NCI-H128 (cell line): ENCODE measurements at regions not wholly inside any gene's neighbourhood (a gene's known extent, or its start where the extent isn't known, plus 50 kb on each side); places are given as distances from the start of the nearest gene placed in this dataset.
"Not testable (repeated sequence)": the region's sequence is repeated elsewhere in the genome, so short reads cannot be mapped to it uniquely, and the experiment has no call there.

Experiments
- DNase-seq: peaks from one replicate; lab custom pipeline; 2025; ENCODE audit not compliant: unreplicated experiment; lab: John Stamatoyannopoulos, UW

DNA sequence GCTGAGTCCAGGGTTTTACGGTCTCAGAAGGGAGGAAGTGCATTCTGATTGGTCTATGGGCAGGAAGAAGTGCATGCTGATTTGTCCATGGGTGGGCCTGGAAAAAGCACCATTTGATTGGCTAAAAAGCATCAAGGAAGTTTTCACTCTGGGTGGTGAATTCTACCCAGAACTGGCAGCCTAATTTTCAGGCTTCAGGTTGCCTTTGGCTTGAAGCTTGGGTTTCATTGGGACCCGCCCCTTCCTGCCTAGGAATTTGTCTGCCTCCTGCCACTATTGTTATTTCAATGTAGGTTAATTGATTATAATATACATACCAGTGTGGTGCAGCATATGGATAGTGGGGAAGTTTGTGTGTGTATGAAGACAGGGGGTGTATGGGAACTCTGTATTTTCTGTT, 1355.9 kb downstream of the SI start:
- DNase-seq = no peak

DNA sequence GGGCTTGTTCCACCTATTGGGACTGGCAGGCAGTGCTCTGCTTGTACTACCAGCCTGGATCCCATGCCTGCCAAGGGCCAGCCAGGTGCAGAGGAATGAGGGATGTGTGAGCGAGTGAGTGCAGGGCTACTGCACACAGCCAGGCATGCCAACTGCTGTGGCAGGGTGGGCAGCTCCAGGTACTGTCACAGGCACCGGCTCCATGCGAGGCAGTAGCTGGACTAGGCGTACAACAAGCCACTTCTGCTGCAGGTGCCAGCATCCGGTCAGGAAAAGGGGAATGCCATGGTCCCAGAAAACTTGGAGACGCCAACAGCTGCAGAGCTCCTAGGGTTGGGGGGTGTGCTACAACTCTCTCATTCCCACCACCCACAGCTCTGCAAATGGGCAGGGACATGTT, 1356.7 kb downstream of the SI start:
- no peak for DNase-seq

GRCh38 chr3:163717377-163717776, 1360.9 kb downstream of the SI start:
- no peak for DNase-seq

DNA sequence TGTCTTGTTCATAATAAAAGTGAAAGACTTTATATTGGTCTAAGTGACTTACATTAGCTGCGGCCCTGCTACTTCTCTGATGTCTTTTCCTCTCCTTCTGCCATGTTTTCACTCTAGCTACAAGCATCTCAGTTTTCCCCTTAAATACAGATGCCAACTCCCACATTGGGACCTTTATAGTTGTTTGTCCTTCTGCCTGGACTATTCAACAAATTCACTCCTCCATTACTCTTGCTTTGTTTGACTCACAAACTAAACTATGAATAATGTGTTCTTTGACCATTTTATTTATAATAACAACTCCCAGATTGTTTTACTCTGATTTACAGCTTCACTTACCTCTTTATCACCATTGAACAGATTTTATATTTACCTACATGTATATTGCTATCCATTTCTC, 1369.9 kb downstream of the SI start:
- DNase-seq = no peak

GRCh38 chr3:163707659-163708058, 1370.6 kb downstream of the SI start:
- no peak for DNase-seq

- not testable (repeated sequence) for DNase-seq
These were observed 1380.1 kb downstream of the SI start for GRCh38 chr3:163698221-163698620.

DNA sequence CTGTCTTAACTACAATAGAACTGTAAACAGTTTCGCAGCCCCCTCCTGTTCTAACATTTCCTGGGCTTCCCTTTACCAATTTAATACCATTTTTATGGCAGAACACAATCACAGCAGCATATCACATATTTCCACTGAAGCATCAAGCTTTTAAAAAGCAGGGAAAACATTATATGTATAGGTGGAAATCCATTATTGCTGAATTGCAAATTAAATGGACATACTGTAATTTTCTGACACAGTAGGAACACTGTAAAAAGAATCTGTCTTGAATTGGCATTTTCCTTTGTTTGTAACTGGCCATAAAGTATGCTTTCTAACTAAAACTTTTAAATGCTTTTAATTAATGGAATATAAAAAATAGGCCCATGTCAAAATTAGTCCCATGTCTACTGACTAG, 1385.8 kb downstream of the SI start:
- no peak for DNase-seq

- no peak for DNase-seq
These were observed 1393.6 kb downstream of the SI start for GRCh38 chr3:163684651-163685050.

- no peak for DNase-seq
These were observed 1405.3 kb downstream of the SI start for GRCh38 chr3:163672954-163673353.

- DNase-seq = no peak
These were observed 1407.1 kb downstream of the SI start for GRCh38 chr3:163671201-163671600.

GRCh38 chr3:163664466-163664865, 1413.8 kb downstream of the SI start:
- no peak for DNase-seq

- DNase-seq = no peak
These were observed 1421.2 kb downstream of the SI start for GRCh38 chr3:163657088-163657487.

DNA sequence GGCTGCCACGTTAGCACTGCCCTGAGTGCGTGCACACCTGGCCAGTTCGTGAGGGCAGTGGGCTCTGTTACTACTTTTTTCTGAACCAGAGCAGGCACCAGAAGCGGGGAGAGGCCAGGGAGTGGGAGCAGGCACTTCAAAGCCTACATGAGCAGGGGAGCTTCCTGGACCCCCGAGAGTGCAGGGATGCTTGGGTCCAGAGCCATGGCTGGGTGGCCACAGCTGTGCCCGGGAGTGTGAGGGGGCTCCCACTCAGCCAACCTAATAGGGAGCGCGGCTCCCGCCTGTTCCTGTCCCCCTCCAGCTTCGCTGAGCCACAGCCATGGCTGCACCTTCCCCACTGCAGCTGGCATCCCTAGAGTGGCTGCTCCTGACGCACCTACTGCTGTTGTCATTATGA, 1423.3 kb downstream of the SI start:
- no peak for DNase-seq

- DNase-seq = no peak
These were observed 1434.1 kb downstream of the SI start for GRCh38 chr3:163644172-163644571.

GRCh38 chr3:163632722-163633121, 1445.6 kb downstream of the SI start:
- no peak for DNase-seq

GRCh38 chr3:163626753-163627152, 1451.5 kb downstream of the SI start:
- no peak for DNase-seq

GRCh38 chr3:163622384-163622783, 1455.9 kb downstream of the SI start:
- no peak for DNase-seq

DNA sequence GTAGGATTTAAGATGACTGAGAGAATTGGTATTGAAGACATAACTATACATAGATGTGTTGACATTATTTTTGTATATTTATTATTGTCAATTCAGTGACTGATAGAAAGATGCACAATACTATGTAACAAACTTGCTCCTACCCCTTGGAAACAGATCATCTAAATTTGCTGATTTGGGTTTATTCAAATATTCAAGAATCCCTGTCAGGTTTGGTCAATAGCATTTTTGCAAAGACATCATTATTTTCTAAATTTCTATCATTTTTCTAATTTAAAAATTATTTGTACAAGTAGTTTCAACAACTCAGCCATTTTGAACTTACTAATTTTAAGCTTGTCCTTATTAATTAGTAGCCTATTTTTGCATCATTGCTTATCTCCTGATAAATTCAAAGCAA, 1463.4 kb downstream of the SI start:
- no peak for DNase-seq

DNA sequence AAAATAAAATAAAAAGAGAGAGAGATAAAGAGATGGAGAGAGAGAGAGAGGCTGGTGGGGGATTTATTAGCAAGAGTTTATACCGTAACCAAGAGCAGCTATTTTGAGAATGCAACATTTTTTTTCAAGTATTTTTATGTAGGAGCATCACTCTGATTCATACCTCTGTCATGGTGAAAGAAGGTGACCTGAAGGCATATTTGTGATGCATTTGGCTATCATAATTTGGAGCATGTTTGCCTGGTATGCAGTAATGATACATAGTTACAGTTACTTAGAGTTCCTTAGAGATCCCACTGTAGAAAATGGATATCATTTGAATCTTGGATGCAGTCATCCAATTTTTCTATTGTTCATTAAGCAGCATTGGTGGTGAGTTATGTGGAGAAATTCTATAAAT, 1472.4 kb downstream of the SI start:
- DNase-seq = no peak

DNA sequence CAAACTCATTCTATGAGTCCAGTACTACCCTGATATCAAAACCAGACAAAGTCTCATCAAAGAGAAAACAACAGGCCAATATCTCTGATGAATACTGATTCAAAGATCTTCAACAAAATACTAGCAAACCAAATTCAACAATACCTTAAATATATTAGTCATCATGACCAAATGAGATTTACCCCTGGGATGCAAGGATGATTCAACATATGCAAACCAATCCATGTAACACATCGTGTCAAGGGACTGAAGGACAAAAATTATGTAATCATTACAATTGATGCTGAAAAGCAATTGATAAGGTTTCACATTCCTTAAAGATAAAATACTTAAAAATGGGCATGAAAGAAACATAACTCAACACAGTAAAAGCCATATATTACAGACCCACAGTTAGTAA, 1476.9 kb downstream of the SI start:
- no peak for DNase-seq

- no peak for DNase-seq
These were observed 1491.0 kb downstream of the SI start for GRCh38 chr3:163587342-163587741.

DNA sequence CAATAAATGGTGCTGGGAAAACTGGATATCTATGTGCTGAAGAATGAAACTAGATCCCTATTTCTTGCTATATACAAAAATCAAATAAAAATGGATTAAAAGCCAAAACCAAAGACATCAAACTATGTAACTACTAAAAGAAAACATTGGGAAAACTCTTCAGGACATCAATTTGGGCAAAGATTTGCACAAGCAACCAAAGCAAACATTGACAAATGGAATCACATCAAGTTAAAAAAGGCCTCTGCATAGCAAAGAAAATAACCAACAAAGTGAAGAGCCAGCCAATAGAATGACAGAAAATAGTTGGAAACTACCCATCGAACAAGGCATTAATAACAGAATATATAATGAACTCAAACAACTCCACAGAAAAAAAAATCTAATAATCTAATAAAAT, 1495.3 kb downstream of the SI start:
- no peak for DNase-seq

DNA sequence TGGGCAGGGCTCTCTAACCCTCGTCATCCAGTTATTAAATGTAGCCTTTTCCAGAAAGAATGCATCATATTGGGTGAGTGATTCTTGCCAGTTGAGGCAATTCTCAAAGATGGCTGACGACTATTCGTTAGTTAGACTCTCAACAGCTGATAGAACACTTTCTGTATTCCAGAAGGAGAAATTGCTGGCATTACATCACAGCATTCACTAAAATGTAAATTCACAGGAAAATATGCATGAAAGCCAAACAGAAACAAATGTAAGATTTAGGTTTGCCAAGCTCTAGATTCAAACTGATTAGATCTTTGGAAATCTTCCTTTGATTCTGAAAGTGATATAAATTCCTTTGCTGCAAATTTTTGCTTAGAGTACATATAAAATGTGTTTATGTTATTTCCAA, 1501.0 kb downstream of the SI start:
- DNase-seq = no peak

GRCh38 chr3:163576314-163576713, 1502.0 kb downstream of the SI start:
- DNase-seq = no peak
